H7 (cell line): ENCODE measurements at regions not wholly inside any gene's neighbourhood (a gene's known extent, or its start where the extent isn't known, plus 50 kb on each side); places are given as distances from the start of the nearest gene placed in this dataset.
"Not testable (repeated sequence)": the region's sequence is repeated elsewhere in the genome, so short reads cannot be mapped to it uniquely, and the experiment has no call there.

Experiments used
- DNase-seq: peaks from one replicate; pipeline ENCODE4 v3.0.0; 2012
- H3K27me3 ChIP-seq: 2 replicates; pipeline ENCODE4 v1.6.0; 2011; ENCODE audit warnings: mild to moderate bottlenecking, low read length; ENCODE audit not compliant: control insufficient read depth, insufficient read depth
- H3K36me3 ChIP-seq: replicated peaks from 2 replicates; pipeline ENCODE4 v1.5.1; 2011; ENCODE audit warnings: low read length; ENCODE audit not compliant: control insufficient read depth, insufficient read depth
- H3K4me3 ChIP-seq: 2 replicates; pipeline ENCODE4 v1.5.1; 2011; ENCODE audit warnings: low read depth, mild to moderate bottlenecking, control low read depth, low read length, moderate library complexity; ENCODE audit not compliant: insufficient read depth

DNA sequence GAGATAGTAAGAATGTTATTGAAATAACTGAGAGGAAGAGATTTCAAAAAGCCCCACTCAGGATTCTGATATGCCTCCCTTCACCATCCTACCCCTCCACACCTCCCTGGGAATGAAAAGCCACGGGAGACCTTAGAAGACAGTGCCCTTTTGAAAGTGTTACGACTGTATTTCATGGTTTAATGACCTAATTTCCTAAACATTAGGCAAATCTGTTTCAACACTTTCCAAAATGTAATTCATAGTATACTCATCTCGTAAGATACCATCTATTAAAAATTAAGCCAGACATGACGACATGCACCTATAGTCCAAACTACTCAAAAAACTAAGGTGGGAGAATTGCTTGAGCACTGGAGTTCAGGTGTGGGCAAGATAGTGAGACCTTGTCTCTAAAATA is 106.3 kb downstream of the HNRNPD start:
- DNase-seq = no peak
- Histone ChIP-seq H3K27me3 (no peaks in the 10 kb centered on the region), H3K4me3 (no peak overlapping the region), H3K36me3 (no peaks in the 10 kb centered on the region; the same call in 1 of the 2 replicates)

DNA sequence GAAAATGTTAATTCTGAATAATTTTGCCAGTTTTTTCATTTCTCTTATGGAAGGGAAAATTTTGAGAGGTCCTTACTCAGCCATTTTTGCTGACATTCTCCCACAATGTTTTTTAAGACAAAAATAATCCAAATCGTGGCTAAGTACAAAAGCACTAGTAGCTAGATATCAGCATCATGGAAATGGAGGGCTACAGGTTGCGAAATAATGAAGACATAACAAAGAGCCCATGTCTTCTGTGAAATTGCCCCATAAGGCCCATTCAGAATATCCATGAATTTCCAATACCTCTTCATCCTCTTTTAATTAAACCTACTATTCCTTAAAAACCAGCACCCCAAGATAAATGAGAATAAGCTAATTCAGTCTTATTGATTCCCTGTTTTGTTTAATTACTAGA is 107.4 kb downstream of the HNRNPD start:
- no peaks in the 10 kb centered on the region for H3K27me3 ChIP-seq
- H3K4me3 ChIP-seq = no peak overlapping the region
- no peaks in the 10 kb centered on the region; the same call in 1 of the 2 replicates for H3K36me3 ChIP-seq
- DNase-seq = no peak

DNA sequence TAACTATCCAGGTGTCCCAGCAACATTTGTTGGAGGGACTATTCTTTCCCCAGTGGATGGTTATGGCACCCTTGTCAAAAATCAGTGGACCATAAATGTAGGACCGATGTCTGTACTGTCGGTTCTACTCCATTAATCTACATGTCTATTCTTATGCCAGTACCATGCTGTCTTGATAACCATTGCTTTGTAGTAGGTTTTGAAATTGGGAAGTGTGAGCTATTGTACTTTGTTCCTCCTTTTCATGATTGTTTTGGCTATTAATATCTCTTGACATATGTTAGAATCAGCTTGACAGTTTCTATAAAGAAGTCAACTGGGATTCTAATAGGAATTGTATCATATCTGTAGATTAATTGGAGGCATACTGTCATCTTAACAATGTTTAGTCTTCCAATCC is 112.7 kb downstream of the HNRNPD start:
- H3K4me3 ChIP-seq = no peak overlapping the region
- no peaks in the 10 kb centered on the region for H3K27me3 ChIP-seq
- no peaks in the 10 kb centered on the region; the same call in 1 of the 2 replicates for H3K36me3 ChIP-seq
- DNase-seq = no peak

DNA sequence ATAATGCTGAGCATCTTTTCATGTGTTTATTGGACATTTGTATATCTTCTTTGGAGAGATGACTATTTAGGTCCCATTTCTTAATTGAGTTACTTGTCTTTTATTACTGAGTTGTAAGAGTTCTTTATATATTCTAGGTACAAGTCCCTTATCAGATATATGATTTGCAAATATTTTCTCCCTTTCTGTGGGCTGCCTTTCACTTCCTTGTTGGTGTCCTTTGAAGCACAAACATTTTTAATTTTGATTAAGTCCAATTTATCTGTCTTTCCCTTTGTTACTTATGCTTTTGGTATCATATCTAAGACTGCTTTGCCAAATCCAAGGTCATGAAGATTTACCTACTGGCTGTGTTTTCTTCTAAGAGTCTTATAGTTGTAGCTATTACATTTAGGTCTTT is 113.2 kb downstream of the HNRNPD start:
- H3K27me3 ChIP-seq = no peaks in the 10 kb centered on the region
- H3K36me3 ChIP-seq = no peaks in the 10 kb centered on the region; the same call in 1 of the 2 replicates
- no peak for DNase-seq
- no peak overlapping the region for H3K4me3 ChIP-seq

DNA sequence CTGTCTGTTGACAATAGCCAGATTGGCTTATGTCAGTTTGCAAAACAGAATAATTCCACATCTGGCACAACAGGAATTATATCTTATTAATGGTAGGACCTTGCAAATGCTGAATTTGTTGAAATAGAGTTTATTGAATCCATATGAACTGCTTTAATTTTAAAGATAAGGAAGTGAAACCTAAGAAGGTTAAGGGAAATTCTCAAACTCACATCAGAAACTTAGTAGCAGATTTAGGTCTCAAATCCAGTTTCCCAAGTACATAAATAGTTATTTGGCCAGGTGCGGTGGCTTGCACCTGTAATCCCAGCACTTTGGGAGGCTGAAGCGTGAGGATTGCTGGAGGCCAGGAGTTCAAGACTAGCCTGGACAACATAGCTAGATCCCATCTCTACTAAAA is 117.1 kb downstream of the HNRNPD start:
- Histone ChIP-seq H3K27me3 (no peaks in the 10 kb centered on the region), H3K36me3 (no peaks in the 10 kb centered on the region), H3K4me3 (no peak overlapping the region)
- DNase-seq = no peak

DNA sequence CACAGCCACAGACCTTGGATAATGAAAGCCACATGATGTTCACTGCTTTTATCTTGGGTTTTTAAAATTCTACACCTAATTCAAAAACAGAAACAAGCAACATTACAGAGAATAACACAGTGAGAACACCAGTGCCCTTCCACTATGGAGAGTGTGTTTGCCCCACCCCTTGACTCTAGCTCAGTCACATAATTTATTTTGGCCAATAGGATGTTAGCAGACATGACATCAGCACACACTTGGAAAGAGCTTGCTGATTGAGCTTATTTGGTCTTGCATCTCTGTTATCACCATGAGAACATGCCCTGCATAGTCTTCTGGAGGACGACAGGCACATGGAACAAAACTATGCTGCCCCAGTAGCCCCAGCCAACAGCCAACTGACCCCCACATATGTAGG is 118.1 kb downstream of the HNRNPD start:
- Histone ChIP-seq H3K27me3 (no peaks in the 10 kb centered on the region), H3K4me3 (no peak overlapping the region), H3K36me3 (no peaks in the 10 kb centered on the region)
- DNase-seq = no peak

DNA sequence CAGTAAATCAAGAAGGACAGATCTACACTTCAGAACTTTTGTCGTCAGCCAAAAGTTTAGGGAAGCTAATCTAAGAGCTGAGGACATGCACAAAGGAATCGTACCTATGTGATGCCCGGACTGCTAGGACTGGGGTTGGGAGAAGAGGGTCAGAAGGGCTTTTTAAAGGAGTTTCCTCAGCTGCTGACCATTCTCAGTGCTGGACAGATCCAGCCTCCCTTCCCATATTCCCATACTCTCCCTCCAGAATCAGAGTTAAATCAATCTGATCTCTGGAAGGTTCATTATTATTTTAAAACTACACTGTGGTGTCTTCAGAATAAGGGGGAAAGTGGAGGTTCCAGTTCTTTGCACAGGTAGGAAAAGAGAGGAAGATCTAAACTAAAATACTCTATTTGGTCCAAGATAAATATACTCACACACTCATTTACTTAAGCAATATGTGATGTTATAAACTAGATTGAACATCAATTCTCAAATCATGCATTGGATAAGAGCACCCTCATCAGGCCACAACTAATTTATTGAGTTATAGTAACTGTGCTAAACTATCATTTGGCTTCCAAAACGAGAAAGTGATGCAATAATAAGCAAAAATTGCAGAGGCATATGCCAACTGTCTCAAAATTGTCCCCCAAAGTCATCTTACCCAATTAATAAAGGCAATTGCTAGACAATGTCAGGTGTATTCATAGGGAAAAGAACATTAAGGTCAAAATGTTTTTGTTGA is 124.7 kb downstream of the HNRNPD start:
- H3K27me3 ChIP-seq = no peaks in the 10 kb centered on the region
- DNase-seq = no peak
- no peaks in the 10 kb centered on the region for H3K36me3 ChIP-seq
- no peak overlapping the region for H3K4me3 ChIP-seq

DNA sequence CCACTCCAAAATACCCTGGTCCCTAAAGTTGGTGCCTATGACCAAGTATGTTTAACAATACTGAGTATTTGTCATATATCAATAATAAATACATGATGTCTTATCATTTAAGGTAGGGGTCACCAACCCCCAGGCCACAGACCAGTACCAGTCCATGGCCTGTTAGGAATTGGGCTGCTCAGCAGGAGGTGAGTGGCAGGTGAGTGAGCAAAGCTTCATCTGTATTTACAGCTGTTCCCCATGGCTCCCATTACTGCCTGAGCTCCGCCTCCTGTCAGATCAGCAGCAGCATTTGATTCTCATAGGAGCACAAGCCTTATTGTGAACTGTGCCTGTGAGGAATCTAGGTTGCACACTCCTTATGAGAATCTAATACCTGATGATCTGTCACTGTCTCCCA is 126.2 kb downstream of the HNRNPD start:
- H3K4me3 ChIP-seq = no peak overlapping the region
- H3K36me3 ChIP-seq = no peaks in the 10 kb centered on the region
- DNase-seq = no peak
- no peaks in the 10 kb centered on the region for H3K27me3 ChIP-seq

DNA sequence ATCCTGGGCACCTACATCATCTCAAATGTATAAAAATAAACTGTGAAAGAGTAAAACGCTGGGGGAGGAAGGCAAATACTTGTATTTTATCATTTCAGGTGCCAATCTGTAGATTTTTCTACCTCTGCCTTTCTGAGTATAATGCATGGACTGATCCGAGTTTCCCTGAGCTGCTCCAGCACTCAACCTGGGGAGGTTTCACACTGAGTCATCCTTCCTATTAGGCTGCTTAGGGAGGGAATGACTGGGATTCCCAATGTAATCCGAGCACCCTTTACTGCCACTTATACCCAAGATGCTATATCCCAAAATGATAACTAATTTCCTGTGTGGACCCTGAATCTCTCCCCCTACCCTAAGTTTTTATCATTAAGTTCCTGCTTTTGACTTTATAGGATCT is 126.6 kb downstream of the HNRNPD start:
- no peaks in the 10 kb centered on the region for H3K27me3 ChIP-seq
- no peak overlapping the region for H3K4me3 ChIP-seq
- no peak for DNase-seq
- no peaks in the 10 kb centered on the region for H3K36me3 ChIP-seq

DNA sequence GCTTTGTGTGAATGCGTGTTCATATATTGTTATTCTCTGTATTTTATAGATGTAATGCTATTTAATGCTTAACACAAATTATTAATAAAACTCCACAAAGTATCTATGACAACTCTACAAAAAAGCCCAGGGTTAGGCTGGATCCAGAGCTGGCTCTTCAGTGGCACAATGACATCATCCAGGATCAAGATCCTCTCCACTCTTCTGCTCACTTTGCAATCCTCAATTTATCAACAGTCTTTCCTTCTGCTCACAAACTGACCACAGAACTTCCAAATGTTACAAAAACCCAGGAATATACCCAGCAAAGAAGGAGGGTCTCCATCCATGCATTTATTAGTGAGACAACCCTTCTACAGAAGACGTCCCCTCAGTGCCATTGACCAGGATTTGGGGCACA is 132.3 kb downstream of the HNRNPD start:
- DNase-seq = no peak
- no peak overlapping the region for H3K4me3 ChIP-seq
- no peaks in the 10 kb centered on the region for H3K27me3 ChIP-seq
- no peaks in the 10 kb centered on the region for H3K36me3 ChIP-seq

DNA sequence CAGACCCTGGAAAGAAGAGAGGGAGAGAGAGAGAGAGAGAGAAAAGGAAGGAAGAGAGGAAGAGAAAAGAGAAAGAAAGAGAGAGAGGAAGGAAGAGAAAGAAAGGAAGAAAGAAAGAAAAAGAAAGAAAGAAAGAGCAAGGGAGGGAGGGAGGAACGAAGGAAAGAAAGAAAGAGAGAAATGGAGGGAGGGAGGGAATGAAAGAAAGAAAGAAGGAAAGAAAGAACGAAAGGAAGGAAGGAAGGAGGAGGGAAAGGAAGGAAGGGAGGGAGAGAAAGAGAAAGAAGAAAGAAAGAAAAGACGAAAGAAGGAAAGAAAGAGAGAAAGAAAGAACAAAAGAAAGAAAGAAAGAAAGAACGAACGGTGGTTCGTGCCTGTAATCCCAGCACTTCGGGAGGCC is 133.4 kb downstream of the HNRNPD start:
- Histone ChIP-seq H3K4me3 (no peak overlapping the region), H3K27me3 (no peaks in the 10 kb centered on the region), H3K36me3 (no peaks in the 10 kb centered on the region)
- no peak for DNase-seq

DNA sequence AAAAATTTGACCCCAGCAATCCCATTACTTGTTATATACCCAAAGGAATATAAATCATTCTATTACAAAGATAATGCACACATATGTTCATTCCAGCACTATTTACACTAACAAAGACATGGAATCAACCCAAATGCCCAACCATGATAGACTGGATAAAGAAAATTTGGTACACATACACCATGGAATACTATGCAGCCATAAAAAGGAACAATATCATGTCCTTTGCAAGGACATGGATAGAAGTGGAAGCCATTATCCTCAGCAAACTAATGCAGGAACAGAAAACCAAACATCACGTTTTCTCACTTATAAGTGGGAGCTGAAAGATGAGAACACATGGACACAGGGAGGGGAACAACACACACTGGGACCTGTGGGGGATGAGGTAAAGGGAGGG is 136.6 kb downstream of the HNRNPD start:
- not testable (repeated sequence) for DNase-seq, H3K27me3 ChIP-seq, H3K4me3 ChIP-seq, H3K36me3 ChIP-seq

DNA sequence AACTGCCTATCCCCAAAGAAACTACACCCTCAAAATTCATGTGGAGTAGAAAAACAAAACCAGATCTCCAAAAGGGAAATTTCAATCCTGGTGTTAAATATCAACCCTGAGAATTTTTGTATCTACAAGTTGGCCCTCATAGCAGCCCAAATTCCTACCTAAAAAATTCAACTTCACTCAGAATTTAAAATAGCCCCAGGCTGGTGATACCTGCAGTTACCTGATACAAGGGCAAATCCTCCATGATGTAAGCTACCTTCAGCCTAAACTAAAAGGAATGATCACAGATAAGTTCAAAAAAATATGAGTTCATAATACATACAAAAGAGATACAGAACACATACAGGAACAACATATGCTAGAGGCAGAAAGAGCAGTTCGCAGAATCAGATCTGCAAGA is 138.4 kb downstream of the HNRNPD start:
- Histone ChIP-seq H3K27me3 (no peaks in the 10 kb centered on the region), H3K36me3 (no peaks in the 10 kb centered on the region), H3K4me3 (no peak overlapping the region)
- DNase-seq = no peak

DNA sequence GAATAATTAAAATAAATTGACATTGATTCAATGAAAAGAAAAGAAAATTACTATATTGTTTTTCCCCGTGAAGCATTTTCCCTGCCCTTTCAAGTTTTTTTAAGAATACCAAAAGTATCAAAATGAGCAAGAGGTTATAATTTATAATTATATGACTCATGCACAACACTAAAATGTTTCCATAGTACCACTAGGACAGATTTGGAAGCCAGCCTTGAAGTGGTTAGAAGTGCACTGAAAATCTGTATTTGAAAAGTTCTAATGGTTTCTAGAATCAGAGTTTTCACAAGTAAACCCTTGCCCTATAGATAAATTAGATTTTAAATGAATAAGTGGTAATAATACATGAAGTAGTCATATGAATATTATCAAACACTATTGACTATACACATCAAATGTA is 140.9 kb downstream of the HNRNPD start:
- no peak overlapping the region for H3K4me3 ChIP-seq
- no peaks in the 10 kb centered on the region for H3K27me3 ChIP-seq
- no peak for DNase-seq
- H3K36me3 ChIP-seq = no peaks in the 10 kb centered on the region

DNA sequence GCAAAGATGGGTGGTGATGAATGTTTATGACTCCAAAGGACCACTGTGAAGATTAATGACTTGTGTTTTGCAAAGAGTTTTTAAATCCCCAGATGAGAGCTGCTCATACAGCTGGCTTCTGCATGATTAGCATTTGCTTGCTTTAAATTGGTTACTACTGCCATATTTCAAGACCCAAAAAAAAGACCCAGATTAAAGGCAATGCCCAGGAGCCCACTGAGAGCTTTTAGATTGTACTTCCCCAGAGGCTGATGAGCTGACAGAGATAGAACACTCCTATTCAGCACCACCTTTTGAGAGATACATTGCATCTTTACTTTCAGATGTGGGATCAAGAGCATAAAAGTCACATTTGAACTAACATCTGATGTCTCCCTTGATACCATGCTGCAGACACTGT is 142.0 kb downstream of the HNRNPD start:
- DNase-seq = no peak
- H3K4me3 ChIP-seq = no peak overlapping the region
- H3K27me3 ChIP-seq = no peaks in the 10 kb centered on the region
- no peaks in the 10 kb centered on the region for H3K36me3 ChIP-seq

DNA sequence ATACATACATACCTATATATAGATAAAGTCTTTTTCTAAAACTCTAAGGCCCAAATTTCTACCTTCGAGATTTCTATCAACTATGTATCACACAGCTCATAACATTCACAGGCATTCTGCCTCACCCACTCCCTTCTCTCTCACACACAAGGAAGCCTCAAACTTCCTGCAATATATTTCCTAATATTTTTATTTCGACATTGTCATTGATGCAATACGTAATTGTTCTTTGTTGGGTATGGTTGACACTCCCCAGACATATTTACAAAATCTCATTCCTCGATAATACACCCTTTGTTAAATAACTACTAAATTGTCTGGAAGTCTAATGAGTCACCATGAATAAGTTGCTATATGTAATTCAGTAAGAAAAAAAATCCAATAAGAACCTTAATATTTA is 143.5 kb downstream of the HNRNPD start:
- no peaks in the 10 kb centered on the region for H3K36me3 ChIP-seq
- H3K27me3 ChIP-seq = no peaks in the 10 kb centered on the region
- H3K4me3 ChIP-seq = no peak overlapping the region
- no peak for DNase-seq
